ENCODE measurements at regions not wholly inside any gene's neighbourhood (a gene's known extent, or its start where the extent isn't known, plus 50 kb on each side); places are given as distances from the start of the nearest gene placed in this dataset.

DNA sequence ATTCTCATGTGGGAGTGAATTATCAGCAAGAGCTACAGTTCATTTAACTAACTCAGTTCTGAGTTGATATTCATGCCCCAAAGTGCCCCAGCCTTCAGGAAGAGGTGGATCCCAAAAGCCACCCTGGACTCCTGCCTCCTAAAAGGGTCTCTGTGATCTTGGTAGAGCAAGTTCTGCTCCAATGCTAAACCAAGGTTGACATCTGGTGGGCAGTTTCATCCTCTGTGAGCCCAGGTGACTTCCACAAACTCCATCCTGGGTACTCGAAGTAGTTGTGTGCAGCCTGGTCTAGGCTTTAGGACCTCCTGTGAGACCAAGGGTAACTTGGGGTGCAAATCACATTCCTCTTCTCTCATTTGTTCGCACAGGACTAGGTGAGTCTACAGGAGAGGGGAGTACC is 816.8 kb downstream of the MTRR start:
- TF ChIP-seq, protein P1, sequence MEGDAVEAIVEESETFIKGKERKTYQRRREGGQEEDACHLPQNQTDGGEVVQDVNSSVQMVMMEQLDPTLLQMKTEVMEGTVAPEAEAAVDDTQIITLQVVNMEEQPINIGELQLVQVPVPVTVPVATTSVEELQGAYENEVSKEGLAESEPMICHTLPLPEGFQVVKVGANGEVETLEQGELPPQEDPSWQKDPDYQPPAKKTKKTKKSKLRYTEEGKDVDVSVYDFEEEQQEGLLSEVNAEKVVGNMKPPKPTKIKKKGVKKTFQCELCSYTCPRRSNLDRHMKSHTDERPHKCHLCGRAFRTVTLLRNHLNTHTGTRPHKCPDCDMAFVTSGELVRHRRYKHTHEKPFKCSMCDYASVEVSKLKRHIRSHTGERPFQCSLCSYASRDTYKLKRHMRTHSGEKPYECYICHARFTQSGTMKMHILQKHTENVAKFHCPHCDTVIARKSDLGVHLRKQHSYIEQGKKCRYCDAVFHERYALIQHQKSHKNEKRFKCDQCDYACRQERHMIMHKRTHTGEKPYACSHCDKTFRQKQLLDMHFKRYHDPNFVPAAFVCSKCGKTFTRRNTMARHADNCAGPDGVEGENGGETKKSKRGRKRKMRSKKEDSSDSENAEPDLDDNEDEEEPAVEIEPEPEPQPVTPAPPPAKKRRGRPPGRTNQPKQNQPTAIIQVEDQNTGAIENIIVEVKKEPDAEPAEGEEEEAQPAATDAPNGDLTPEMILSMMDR (IDR thresholded peaks at IDR 0.05): no peak
- TF ChIP-seq POLR2AphosphoS5 (IDR thresholded peaks at IDR 0.05): no peak
- TF ChIP-seq POLR2A (IDR thresholded peaks at IDR 0.05): no peak
- TF ChIP-seq EP300 (IDR thresholded peaks at IDR 0.05): no peak
